ENCODE measurements at regions not wholly inside any gene's neighbourhood (a gene's known extent, or its start where the extent isn't known, plus 50 kb on each side); places are given as distances from the start of the nearest gene placed in this dataset.

DNA sequence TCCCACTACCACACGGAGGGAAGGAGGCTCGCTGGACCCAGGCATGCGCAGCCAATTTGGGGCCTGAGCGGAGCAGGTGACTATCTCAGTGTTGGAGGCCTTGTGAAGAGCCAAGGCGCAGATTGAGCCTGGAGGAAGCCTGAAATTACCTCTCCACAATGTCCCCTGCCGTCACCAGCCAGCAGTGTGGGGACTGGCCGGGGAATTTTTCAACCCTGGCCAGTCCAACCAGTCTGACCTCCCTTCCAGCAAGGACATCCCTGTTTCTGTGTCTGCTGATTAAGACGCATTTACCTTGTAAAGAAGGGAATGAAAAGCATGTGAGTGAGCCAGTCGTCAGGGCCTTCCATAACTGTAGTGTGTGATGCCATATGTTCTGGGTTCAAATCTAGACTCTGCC, 198.1 kb upstream of the IRX3 start:
- H3K27me3 ChIP-seq: no peaks in the 10 kb centered on the region
- H3K36me3 ChIP-seq: no peaks in the 10 kb centered on the region
- H3K9me3 ChIP-seq: no peaks in the 10 kb centered on the region
- TF ChIP-seq, protein P1, sequence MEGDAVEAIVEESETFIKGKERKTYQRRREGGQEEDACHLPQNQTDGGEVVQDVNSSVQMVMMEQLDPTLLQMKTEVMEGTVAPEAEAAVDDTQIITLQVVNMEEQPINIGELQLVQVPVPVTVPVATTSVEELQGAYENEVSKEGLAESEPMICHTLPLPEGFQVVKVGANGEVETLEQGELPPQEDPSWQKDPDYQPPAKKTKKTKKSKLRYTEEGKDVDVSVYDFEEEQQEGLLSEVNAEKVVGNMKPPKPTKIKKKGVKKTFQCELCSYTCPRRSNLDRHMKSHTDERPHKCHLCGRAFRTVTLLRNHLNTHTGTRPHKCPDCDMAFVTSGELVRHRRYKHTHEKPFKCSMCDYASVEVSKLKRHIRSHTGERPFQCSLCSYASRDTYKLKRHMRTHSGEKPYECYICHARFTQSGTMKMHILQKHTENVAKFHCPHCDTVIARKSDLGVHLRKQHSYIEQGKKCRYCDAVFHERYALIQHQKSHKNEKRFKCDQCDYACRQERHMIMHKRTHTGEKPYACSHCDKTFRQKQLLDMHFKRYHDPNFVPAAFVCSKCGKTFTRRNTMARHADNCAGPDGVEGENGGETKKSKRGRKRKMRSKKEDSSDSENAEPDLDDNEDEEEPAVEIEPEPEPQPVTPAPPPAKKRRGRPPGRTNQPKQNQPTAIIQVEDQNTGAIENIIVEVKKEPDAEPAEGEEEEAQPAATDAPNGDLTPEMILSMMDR (IDR thresholded peaks at IDR 0.05): no peak
- no peak for TF ChIP-seq POLR2A (IDR thresholded peaks at IDR 0.05)
- no peak overlapping the region for H3K27ac ChIP-seq
- H3K4me3 ChIP-seq: no peak overlapping the region
- intact Hi-C loops (cut with DNase I; ENCODE audit: low total_unique reads): no loop called here
- no peaks in the 10 kb centered on the region for H3K4me1 ChIP-seq
- DNase-seq: no peak

DNA sequence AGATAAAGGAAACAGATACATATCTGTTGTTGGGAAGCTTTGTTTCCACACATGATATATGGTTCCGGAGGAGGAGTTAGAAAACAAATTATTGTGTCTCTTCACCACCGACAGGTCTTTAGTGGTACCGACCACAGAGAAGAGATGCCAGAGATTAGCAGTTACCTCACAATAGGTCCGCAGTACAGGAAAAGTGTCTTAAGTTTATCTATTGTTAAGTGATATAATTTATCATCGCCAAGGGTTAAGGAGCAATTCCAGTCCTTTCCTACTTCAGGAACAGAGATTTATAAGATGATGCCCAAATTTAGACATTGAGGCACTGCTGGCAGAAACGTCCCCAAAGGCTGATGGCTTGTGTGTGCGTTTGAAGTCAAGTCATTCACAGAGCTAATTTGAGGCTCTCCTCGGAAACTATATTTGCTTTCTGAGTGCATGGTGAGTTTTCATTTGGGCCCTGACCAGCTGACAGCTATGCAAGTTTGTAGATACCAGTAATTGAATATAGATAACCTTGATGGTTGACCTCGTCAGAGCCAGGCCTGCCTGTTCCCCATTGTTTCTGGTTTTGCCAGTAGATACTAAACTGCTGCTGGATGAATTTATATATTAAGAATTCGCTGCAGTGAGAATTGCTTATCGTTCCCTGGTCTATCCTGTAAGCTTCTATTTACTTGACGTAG, 196.4 kb upstream of the IRX3 start:
- no peaks in the 10 kb centered on the region for H3K4me1 ChIP-seq
- H3K27ac ChIP-seq: no peak overlapping the region
- no peak for DNase-seq
- H3K27me3 ChIP-seq: no peaks in the 10 kb centered on the region
- TF ChIP-seq, protein P1 (IDR thresholded peaks at IDR 0.05): no peak
- TF ChIP-seq POLR2A (IDR thresholded peaks at IDR 0.05): no peak
- no peaks in the 10 kb centered on the region for H3K9me3 ChIP-seq
- H3K36me3 ChIP-seq: no peaks in the 10 kb centered on the region
- H3K4me3 ChIP-seq: no peak overlapping the region
- intact Hi-C loops (cut with DNase I; ENCODE audit: low total_unique reads): no loop called here

DNA sequence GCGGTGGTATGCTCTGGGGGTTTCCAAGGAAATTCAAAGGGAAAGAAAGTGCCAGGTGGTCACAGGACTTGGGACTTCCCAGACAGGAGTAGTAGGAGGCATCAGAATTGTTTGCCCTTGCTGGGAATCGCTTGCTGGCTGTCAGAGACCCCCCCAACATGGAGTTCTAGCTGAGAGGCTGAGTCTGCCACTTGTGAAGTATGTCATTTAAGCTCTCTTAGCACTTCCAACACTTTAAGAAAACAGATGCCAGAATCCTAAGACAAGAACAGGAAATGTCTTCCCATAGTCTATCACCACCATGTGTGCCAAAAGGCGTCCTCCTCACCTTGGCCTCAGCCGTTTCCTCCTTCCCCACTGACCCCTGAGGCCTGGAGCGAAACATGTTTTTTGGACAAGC, 193.8 kb upstream of the IRX3 start:
- H3K4me1 ChIP-seq: no peaks in the 10 kb centered on the region
- intact Hi-C loops (cut with DNase I; ENCODE audit: low total_unique reads): no loop called here
- no peaks in the 10 kb centered on the region for H3K36me3 ChIP-seq

DNA sequence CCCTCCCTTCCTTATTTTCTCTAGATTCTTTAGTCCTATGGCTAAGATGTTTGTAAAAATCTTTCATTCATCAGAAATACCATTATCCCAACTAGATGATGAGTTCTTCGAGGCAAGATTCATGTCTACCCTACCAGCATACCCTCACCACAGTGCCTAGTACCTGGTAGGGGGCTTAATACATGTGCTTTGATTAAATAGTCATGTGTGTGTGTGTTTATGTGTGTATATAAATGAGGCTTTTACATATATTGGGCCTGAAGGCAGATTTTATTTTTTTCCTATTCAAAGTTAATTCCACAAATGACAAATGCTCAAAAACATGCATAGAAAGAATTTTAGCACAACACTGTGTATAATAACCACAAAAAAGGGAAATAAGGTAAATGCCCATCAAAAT, 193.0 kb upstream of the IRX3 start:
- no peaks in the 10 kb centered on the region for H3K9me3 ChIP-seq
- no peak for DNase-seq
- no peaks in the 10 kb centered on the region for H3K4me1 ChIP-seq
- no peak overlapping the region for H3K4me3 ChIP-seq
- intact Hi-C loops (cut with DNase I; ENCODE audit: low total_unique reads): no loop called here
- TF ChIP-seq, protein P1 (IDR thresholded peaks at IDR 0.05): no peak
- no peak for TF ChIP-seq POLR2A (IDR thresholded peaks at IDR 0.05)
- no peaks in the 10 kb centered on the region for H3K27me3 ChIP-seq
- H3K27ac ChIP-seq: no peak overlapping the region
- no peaks in the 10 kb centered on the region for H3K36me3 ChIP-seq

More for the DNA sequence above, 193.8 kb upstream of the IRX3 start:
- no peak for DNase-seq
- Histone ChIP-seq H3K27ac (no peak overlapping the region), H3K9me3 (no peaks in the 10 kb centered on the region), H3K4me3 (no peak overlapping the region), H3K27me3 (no peaks in the 10 kb centered on the region)
- TF ChIP-seq POLR2A (IDR thresholded peaks at IDR 0.05): no peak

DNA sequence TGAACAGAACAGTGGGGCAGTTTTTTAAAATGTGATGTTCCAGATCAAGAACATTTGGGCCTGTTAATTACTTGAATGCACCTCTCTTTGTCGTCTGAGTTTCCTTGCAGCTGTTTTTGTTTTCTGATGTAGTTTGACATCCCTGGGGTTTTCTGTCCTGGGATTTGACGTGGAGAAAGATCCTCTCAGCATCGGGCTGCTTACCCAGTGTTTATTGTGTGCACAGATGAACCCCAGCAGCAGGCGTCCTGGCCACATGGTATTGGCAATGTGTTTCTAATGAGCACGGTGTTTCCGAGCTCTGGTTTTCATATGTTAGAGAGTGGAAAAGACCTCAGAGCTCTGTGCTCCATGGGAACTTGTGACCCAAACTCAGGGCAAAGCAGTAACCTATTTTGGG, 191.1 kb upstream of the IRX3 start:
- Histone ChIP-seq H3K36me3 (no peaks in the 10 kb centered on the region), H3K27ac (no peak overlapping the region), H3K4me3 (no peak overlapping the region), H3K27me3 (no peaks in the 10 kb centered on the region), H3K9me3 (no peaks in the 10 kb centered on the region), H3K4me1 (no peaks in the 10 kb centered on the region)
- TF ChIP-seq, protein P1 (IDR thresholded peaks at IDR 0.05): no peak
- TF ChIP-seq POLR2A (IDR thresholded peaks at IDR 0.05): no peak
- intact Hi-C loops (cut with DNase I; ENCODE audit: low total_unique reads): no loop called here
- DNase-seq: no peak
